ENCODE measurements at regions not wholly inside any gene's neighbourhood (a gene's known extent, or its start where the extent isn't known, plus 50 kb on each side); places are given as distances from the start of the nearest gene placed in this dataset.

DNA sequence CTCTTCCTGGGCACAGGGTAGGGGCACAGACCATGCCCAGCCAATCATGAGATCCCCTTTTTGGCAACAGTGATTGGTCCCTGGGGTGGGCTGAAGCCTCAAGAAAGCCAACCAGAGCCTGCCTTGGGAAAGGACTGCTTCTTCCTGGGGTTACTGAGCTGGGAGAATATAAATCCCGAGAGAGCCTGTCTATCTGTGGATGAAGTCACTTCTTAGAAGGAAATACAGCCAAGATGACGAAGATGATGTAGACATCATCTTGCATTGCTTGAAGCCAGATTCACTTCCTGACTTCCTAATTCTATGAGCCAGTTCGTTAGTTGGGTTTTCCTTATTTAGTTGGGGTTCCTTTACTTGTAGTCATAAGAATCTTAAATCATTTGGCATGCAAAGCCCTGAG, 50.1 kb upstream of the PWWP2A start:
- H3K27ac ChIP-seq (ENCODE audit: low read length): no peak overlapping the region
- no peaks in the 10 kb centered on the region for H3K9me3 ChIP-seq (ENCODE audit: low read length)
- H3K4me3 ChIP-seq (ENCODE audit: low read length): no peak overlapping the region
- no peak overlapping the region for H3K4me2 ChIP-seq (ENCODE audit: low read length)
- H4K20me1 ChIP-seq (ENCODE audit: insufficient read depth): no peaks in the 10 kb centered on the region
- no peaks in the 10 kb centered on the region for H3K9me2 ChIP-seq (ENCODE audit: insufficient read depth, low read length)
- H3K79me2 ChIP-seq (replicated peaks; ENCODE audit: insufficient read depth, low read length): no peaks in the 10 kb centered on the region
- H3F3A ChIP-seq (ENCODE audit: insufficient read depth, low read length, poor library complexity, severe bottlenecking): no peaks in the 10 kb centered on the region
- H3K9ac ChIP-seq (ENCODE audit: low read length): no peak overlapping the region
- H3K36me3 ChIP-seq (ENCODE audit: insufficient read depth, low read length): no peaks in the 10 kb centered on the region
- no peaks in the 10 kb centered on the region for H3K27me3 ChIP-seq (ENCODE audit: insufficient read depth, low read depth, low read length)
- H2AFZ ChIP-seq (ENCODE audit: low read depth, low read length): no peak overlapping the region
- TF ChIP-seq RAD21 (conservative IDR thresholded peaks at IDR 0.05) (no peak), SMC3 (conservative IDR thresholded peaks at IDR 0.05; ENCODE audit: poor library complexity) (no peak), TAF1 (IDR thresholded peaks at IDR 0.05; ENCODE audit: low read depth) (no peak), EZH2 (IDR thresholded peaks at IDR 0.05; ENCODE audit: borderline replicate concordance, insufficient read depth, low read length, poor library complexity, severe bottlenecking) (no peak), EP300 (conservative IDR thresholded peaks at IDR 0.05; ENCODE audit: poor library complexity, severe bottlenecking) (no peak), MXI1 (conservative IDR thresholded peaks at IDR 0.05; ENCODE audit: poor library complexity, severe bottlenecking) (no peak), POLR2AphosphoS5 (IDR thresholded peaks at IDR 0.05) (no peak)
- TF ChIP-seq, protein P1, sequence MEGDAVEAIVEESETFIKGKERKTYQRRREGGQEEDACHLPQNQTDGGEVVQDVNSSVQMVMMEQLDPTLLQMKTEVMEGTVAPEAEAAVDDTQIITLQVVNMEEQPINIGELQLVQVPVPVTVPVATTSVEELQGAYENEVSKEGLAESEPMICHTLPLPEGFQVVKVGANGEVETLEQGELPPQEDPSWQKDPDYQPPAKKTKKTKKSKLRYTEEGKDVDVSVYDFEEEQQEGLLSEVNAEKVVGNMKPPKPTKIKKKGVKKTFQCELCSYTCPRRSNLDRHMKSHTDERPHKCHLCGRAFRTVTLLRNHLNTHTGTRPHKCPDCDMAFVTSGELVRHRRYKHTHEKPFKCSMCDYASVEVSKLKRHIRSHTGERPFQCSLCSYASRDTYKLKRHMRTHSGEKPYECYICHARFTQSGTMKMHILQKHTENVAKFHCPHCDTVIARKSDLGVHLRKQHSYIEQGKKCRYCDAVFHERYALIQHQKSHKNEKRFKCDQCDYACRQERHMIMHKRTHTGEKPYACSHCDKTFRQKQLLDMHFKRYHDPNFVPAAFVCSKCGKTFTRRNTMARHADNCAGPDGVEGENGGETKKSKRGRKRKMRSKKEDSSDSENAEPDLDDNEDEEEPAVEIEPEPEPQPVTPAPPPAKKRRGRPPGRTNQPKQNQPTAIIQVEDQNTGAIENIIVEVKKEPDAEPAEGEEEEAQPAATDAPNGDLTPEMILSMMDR (IDR thresholded peaks at IDR 0.05; ENCODE audit: poor library complexity, severe bottlenecking): no peak
- TF ChIP-seq, protein P2, sequence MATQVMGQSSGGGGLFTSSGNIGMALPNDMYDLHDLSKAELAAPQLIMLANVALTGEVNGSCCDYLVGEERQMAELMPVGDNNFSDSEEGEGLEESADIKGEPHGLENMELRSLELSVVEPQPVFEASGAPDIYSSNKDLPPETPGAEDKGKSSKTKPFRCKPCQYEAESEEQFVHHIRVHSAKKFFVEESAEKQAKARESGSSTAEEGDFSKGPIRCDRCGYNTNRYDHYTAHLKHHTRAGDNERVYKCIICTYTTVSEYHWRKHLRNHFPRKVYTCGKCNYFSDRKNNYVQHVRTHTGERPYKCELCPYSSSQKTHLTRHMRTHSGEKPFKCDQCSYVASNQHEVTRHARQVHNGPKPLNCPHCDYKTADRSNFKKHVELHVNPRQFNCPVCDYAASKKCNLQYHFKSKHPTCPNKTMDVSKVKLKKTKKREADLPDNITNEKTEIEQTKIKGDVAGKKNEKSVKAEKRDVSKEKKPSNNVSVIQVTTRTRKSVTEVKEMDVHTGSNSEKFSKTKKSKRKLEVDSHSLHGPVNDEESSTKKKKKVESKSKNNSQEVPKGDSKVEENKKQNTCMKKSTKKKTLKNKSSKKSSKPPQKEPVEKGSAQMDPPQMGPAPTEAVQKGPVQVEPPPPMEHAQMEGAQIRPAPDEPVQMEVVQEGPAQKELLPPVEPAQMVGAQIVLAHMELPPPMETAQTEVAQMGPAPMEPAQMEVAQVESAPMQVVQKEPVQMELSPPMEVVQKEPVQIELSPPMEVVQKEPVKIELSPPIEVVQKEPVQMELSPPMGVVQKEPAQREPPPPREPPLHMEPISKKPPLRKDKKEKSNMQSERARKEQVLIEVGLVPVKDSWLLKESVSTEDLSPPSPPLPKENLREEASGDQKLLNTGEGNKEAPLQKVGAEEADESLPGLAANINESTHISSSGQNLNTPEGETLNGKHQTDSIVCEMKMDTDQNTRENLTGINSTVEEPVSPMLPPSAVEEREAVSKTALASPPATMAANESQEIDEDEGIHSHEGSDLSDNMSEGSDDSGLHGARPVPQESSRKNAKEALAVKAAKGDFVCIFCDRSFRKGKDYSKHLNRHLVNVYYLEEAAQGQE (IDR thresholded peaks at IDR 0.05; ENCODE audit: borderline replicate concordance): no peak
